ENCODE measurements at regions not wholly inside any gene's neighbourhood (a gene's known extent, or its start where the extent isn't known, plus 50 kb on each side); places are given as distances from the start of the nearest gene placed in this dataset.
A peak's percentile ranks its signal among the peaks of the same experiment; 100 is the strongest.

DNA sequence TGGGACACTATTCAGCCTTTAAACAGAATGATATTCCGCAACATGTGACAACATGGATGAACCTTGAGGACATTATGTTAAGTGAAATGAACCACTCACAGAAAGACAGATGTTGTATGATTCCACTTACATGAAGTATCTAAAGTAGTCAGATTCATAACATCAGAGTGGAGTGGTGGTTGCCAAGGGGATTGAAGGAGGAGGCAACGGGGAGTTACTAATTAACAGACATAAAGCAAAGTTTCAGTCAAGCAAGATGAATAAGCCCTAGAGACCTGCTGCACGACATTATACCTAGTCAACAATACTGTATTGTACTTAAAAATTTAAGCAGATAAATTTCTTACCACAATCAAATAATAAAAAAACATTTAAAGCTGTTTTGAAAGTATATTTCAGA lies 105.0 kb upstream of the NR0B1 start:
- no peak for DNase-seq

DNA sequence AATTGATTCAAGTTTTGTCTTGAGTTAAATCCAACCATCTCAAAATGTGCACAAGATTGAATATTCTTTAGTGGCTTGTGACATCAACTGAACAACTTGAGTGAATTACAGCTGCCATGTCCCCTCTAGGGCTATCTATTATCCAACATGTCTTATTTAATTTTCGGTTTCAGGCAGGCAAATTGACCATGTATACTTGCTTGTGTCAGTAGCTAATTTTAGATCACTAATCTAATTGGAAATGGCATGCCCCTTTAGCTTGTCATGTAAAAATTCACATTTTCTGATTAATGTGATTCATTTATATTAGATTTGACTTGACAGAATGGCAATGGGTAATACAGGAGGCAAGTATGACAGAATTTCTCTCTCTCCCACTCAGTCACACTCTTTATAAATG lies 93.2 kb upstream of the NR0B1 start:
- DNase-seq, result no peak

DNA sequence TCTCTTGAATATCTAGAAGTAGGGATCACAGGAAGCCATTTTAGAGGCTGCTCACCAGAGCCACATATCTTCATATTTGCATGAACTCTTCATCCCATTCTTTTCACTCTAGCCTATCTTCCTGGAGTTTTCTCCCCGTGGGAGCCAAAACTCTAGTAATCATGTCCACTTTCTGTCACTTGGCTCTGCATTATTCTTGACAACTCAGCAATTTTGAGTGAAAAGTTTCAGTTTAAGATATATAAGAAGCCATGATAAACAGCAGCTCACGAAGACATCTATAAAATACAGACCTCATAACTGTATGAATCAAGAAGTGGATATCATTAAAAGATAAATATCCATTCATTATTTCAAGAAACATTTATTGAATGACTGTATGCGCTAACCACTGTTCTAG lies 79.1 kb upstream of the NR0B1 start:
- DNase-seq, result no peak

- DNase-seq, result no peak
These were observed 64.8 kb upstream of the NR0B1 start for GRCh38 chrX:30373951-30374350.

DNA sequence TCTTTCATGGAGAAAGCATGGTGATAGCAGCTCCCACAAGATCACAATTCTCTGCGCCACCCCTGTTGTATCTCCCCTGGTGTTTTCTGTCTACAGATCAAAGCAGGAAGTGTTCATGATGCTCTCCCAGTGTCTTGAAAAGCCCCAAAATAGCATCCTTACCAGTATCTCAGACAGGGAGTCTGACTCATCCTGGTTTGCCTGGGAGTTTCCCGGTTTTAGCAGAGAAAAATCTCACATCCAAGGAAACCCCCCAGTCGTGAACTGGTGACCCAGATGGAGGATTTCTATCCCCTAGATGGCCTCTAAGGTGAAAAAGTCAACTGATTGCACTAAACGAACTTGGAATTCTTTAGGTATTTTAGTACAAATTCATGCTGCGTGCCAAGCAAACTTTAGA lies 64.3 kb upstream of the NR0B1 start:
- no peak for DNase-seq

DNA sequence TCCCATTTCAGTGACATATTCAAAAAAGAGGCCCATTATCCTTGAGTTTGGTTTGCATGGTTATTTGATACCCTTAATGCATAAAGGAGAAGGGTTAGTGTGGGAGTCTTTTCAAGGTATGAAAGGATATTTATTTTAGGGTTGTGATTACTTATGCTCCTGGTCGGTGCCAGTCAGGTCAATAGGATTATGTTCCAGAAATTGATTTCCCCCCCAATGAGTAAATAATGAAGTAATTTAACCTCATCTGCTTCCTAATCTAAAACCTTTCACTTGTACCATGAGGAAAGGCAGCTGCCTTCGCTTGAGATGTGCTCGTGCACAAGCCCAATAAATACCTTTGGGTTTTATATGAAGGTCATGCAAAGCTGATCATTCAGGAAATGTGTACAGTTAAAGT lies 55.0 kb upstream of the NR0B1 start:
- DNase-seq, result peak; percentile 46

All from COR-L47 (cell line).